WTC11 (cell line): ENCODE measurements at regions not wholly inside any gene's neighbourhood (a gene's known extent, or its start where the extent isn't known, plus 50 kb on each side); places are given as distances from the start of the nearest gene placed in this dataset.

Experiments
- CTCF ChIP-seq: fragments of 200-600 bp; IDR thresholded peaks from 2 replicates; pipeline ENCODE4 v1.8.0; 2022; ENCODE audit warnings: antibody characterized with exemption
- GABPB1 ChIP-seq: sonication (generic); formaldehyde crosslinking; IDR thresholded peaks from 2 replicates; pipeline ENCODE4 v1.8.1; 2023; ENCODE audit warnings: mild to moderate bottlenecking, missing genetic modification reagents
- MAX ChIP-seq: sonication (generic); formaldehyde crosslinking; IDR thresholded peaks from 2 replicates; pipeline ENCODE4 v1.8.0; 2022; ENCODE audit warnings: mild to moderate bottlenecking, missing genetic modification reagents
- SP1 ChIP-seq: sonication (generic); formaldehyde crosslinking; conservative IDR thresholded peaks from 2 replicates; pipeline ENCODE4 v1.8.1; 2022; ENCODE audit warnings: missing genetic modification reagents

- TF ChIP-seq CTCF (no peak), GABPB1 (CRISPR knock-in tag) (no peak), MAX (CRISPR knock-in tag) (no peak), SP1 (CRISPR knock-in tag) (no peak)
Observed at GRCh38 chr9:71498691-71499090, 269.6 kb downstream of the CEMIP2 start.
